Activated CD4-positive, alpha-beta T cell treated with anti-CD3 and anti-CD28 coated beads, Interleukin-2, Interleukin-6, amounts not matched to agents 100 ng/mL and 50 ng/mL, durations not matched to agents 16 hours and 8 hours (primary cell): ENCODE measurements at regions not wholly inside any gene's neighbourhood (a gene's known extent, or its start where the extent isn't known, plus 50 kb on each side); places are given as distances from the start of the nearest gene placed in this dataset.
"Not testable (repeated sequence)": the region's sequence is repeated elsewhere in the genome, so short reads cannot be mapped to it uniquely, and the experiment has no call there.

Experiments
- DNase-seq: peaks from one replicate; pipeline ENCODE4 v3.0.0-alpha.2; 2020

DNA sequence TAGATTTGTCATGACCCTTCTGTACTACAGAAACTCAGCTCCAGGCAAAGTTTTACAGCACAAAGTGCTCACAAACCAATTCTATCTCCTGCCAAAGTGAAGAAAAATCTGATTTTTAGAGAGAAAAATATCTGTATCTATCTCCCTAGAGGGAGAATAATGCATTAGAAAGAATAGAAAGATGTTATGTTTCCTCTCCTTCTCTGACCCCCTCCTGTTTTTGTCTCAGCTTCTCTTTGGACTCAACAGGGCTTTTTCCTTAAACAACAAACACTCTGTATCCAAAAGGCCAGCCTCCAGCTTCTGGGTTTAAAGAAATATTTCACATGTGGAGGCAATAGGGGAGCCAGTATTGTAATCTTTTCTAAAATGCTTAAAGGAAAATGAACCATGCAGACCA is 627.4 kb downstream of the REEP3 start:
- no peak for DNase-seq

DNA sequence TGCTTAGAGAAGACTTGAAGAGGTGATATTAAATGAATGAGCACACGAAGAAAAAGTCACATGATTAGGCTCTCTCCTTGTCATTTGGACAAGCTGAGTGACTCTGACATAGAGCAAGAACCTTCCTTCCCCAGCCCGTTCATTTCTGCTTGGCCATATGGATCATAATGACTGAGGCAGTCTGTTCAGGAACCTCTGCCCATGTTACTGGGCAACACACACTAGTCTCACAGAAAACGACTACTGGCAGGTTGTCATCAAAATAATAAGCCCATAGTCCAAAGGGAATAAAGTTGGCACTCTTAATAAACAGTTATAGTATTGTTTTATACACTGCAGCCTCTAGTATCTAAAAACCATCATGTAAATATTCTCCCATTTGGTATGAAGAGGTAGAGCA is 635.0 kb downstream of the REEP3 start:
- DNase-seq, result no peak

DNA sequence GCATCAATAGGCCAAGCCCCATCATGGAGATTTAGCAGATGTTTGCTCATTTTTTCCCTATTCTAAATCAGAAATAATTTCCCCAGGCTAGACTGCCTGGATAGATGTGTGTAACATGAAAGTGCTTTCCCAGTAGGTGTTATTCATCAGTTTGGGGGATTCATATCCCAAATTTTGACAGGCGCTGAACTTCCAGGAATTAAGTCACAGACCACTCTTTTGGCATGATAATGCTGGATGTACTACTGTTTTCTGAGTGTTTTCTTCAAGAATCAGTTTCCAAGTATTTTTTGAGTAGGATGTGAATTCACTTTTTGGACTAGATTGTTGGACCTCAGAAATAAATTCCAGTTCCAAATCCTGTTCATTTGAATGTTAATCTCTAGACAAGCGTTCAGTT is 637.4 kb downstream of the REEP3 start:
- no peak for DNase-seq

GRCh38 chr10:64159910-64160872 is 639.0 kb downstream of the REEP3 start:
- no peak for DNase-seq

DNA sequence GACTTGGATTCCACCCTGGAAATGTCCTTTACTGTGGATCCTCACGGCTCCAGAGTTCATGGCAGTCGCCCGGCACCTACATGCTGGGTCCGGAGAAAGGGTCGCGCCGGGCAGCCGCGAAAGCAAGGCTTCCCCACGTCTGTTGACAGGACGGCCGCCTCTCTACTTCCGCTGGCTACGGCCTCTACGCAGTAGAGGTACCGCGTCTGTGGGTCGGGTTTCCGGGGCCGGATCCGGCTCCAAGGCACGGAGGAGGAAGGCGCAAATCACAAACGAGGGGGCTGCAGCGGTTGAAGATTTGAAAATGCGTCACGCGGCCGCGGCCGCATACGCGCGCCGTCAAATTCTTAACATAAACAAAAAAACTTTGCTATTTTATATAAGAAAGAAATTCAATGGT is 649.6 kb downstream of the REEP3 start:
- DNase-seq, result no peak

- no peak for DNase-seq
Measured at GRCh38 chr10:64173826-64174225, 652.6 kb downstream of the REEP3 start.

GRCh38 chr10:64174666-64175255 is 653.6 kb downstream of the REEP3 start:
- DNase-seq, result no peak

- DNase-seq, result no peak
Measured at GRCh38 chr10:64175271-64175962, 654.2 kb downstream of the REEP3 start.

GRCh38 chr10:64182671-64183070 is 661.5 kb downstream of the REEP3 start:
- no peak for DNase-seq

GRCh38 chr10:64191286-64191685 is 670.1 kb downstream of the REEP3 start:
- no peak for DNase-seq

- no peak for DNase-seq
Measured at GRCh38 chr10:64196638-64197315, 675.6 kb downstream of the REEP3 start.

DNA sequence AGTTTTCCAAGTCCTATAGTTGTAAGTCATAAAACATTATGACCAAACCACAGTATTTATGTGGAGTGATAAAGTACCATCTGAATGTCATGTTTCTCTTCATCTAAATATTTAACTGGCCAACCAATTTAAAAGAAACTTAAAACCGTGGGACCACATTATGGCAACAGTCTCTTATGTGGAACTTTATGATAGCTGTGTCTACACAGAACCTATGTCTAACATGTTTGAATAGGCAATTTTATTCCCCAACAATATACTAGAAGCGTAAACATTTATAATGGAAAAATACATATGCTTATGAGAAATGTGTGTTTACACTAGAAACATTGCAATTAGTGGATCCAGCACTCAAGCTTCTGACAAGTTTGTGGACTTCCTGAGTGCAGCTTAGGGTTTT is 680.7 kb downstream of the REEP3 start:
- no peak for DNase-seq

DNA sequence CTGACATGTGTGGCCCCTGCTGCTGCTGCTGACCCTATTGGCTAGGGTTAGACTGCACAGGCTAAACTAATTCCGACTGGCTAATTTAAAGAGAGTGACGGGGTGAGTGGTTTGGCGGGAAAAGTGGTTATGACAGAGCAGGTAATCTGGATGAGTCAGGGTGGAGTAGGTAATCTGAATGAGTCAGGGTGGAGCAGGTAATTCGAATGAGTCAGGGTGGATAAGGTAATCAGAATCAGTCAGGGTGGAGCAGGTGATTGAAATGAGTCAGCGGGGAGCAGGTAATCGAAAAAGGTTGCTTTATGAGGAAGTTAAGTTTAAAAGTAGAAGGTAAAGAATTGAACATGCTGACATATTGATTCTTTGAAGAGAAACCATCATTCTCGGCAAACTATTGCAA is 683.3 kb downstream of the REEP3 start:
- not testable (repeated sequence) for DNase-seq

- DNase-seq, result no peak
Measured at GRCh38 chr10:64206409-64206808, 685.2 kb downstream of the REEP3 start.

DNA sequence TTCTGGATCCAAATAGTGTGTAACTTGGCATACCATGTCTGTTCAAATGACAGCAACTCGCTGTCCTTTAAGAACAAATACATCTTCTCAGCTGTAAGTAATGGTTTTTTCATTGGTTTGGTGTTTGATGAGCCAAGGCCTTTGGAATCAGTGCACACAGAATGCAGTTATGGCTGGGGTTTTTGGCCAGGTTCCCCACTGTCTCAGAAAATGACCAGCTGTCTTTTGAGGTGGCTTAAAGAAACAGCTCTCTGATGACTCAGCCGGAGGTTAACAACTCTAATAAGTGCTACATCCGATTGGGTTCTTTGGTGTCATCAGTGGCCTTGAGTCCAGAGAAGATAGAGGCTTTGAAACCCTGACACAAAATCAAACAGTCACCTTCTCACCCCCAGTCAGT is 688.4 kb downstream of the REEP3 start:
- no peak for DNase-seq

DNA sequence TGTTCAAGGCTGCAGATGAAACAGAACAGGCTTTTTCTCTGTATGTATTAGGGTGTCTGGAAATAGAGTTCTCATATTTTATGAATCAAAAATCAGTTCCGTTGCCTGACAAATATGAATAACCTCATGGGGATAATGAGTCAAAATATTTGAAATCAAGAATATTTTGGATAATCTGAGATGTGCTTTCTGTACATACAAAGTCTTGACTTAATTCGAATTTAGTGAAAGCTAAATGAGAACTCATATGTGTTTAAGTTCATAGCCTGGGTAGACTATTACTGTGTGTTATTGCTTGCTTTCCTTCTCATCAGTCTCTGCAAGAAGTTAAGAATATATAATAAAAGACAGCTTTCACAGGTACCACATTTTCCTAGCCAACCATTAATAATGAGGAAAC is 689.0 kb downstream of the REEP3 start:
- DNase-seq, result no peak

- DNase-seq, result no peak
Measured at GRCh38 chr10:64211466-64211865, 690.3 kb downstream of the REEP3 start.

GRCh38 chr10:64215088-64215487 is 693.9 kb downstream of the REEP3 start:
- no peak for DNase-seq

- no peak for DNase-seq
Measured at GRCh38 chr10:64219271-64220025, 698.2 kb downstream of the REEP3 start.

DNA sequence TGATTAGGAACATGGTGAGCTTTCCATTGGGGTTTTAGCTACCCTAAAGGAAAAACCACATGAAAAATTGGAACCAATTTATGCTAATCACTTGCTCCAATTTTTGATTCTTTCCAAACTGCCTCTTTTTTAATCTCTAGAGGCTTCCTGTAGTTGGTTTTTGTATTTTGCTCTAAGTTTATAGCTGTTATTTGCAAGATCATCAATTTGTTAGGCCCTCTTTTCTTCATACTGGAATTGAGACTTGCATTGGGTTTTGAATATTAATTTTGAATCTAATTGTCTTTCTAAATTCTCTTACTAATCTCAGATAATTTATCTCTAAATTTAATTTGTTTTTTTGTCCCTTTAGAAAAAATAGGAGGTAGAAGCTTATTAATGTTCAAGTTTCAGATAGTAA is 713.3 kb downstream of the REEP3 start:
- DNase-seq, result no peak

DNA sequence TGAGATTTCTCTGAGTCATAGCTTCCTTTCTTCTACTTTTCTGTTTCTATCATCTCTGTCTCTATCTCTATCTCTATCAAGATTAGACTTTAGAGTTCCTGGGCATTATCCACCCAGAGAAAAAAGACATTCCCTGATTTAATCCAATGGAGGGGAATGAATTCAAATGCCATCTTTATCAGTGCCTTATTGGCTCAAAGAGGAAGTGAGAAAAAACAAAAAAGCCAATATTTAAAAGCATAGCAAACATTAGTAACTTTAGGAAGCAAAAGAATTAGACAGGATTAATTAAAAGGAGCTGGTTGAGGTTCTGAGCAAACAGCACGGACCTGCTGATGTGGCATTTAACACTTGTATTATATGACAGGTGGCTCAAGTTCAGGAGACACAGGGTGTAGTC is 736.5 kb downstream of the REEP3 start:
- no peak for DNase-seq

DNA sequence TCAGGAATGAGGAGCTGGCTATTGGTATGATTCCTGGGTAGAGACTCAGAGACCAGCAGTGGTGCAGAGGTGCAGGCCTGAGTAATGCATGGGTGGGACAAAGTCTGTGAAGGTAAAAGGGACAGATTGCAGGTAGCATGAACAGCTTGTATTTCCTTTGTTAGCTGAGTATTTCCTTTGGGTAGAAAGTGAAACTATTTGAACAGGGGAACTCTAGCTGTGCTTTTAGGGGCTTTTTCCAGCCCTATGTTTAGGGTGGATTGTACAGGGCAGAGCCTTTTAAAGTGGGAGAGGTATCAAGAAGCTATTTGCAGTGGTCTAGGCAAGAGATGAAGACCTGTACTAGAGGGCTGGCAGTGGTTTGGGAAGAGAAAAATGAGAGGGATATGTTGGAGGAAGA is 739.9 kb downstream of the REEP3 start:
- no peak for DNase-seq

DNA sequence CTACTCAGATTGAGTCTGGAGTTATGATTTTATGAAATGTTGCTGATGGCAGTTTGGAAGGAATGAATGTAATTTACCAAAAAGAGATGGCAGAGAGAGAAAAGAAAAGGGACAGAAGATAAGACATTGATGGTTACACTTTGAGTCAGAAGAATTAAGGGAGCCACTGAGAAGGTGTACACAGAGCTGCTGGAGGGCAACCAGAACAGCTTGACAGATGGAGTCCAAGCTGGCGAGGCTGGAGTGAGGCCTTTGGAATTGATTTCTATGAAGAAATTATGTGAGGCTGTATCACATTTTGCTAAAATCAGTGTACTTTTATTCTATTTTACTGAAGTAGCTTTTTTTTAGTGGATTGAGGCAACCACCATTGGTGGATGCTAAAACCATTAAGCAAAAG is 740.5 kb downstream of the REEP3 start:
- no peak for DNase-seq
